ENCODE measurements at regions not wholly inside any gene's neighbourhood (a gene's known extent, or its start where the extent isn't known, plus 50 kb on each side); places are given as distances from the start of the nearest gene placed in this dataset.

DNA sequence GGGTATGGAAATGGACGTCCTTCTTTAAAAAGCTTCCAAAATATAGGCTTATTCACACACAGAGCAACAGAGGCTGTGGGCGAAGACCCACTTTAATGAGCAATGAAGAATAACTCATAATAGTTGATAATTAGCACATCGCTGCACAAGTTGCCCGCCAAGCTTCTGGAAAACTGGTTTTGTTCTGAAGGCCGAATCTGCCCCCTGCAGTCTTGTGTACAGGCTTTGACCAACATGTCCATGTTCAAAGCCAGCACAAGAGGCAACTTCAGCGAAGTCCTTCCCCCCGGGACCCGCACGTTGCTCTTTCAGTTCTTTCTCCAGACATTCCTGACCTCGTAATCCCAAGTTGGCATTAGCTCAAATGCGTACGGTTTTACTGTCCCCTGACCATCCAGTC, 73.3 kb downstream of the IRX5 start:
- no peaks in the 10 kb centered on the region for H3K9me2 ChIP-seq (ENCODE audit: insufficient read depth)
- no peak for DNase-seq
- TF ChIP-seq EZH2 (IDR thresholded peaks at IDR 0.05; ENCODE audit: low read depth) = no peak
- TF ChIP-seq, protein P1, sequence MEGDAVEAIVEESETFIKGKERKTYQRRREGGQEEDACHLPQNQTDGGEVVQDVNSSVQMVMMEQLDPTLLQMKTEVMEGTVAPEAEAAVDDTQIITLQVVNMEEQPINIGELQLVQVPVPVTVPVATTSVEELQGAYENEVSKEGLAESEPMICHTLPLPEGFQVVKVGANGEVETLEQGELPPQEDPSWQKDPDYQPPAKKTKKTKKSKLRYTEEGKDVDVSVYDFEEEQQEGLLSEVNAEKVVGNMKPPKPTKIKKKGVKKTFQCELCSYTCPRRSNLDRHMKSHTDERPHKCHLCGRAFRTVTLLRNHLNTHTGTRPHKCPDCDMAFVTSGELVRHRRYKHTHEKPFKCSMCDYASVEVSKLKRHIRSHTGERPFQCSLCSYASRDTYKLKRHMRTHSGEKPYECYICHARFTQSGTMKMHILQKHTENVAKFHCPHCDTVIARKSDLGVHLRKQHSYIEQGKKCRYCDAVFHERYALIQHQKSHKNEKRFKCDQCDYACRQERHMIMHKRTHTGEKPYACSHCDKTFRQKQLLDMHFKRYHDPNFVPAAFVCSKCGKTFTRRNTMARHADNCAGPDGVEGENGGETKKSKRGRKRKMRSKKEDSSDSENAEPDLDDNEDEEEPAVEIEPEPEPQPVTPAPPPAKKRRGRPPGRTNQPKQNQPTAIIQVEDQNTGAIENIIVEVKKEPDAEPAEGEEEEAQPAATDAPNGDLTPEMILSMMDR (conservative IDR thresholded peaks at IDR 0.05) = no peak
- no peak overlapping the region for H2AFZ ChIP-seq
- H4K20me1 ChIP-seq (ENCODE audit: insufficient read depth) = no peaks in the 10 kb centered on the region
- no peak overlapping the region for H3K4me2 ChIP-seq
- BruUV-seq (replicated peaks) = no TSS peak
- H3K9me3 ChIP-seq (ENCODE audit: insufficient read depth, low read depth) = no peaks in the 10 kb centered on the region
- H3K4me3 ChIP-seq = no peak overlapping the region
- H3K4me1 ChIP-seq (replicated peaks; ENCODE audit: insufficient read depth) = peaks cover 24% of the 10 kb centered on the region
- intact Hi-C loops (cut with micrococcal nuclease; ENCODE audit: unreplicated experiment) = no loop called here
- no peaks in the 10 kb centered on the region for H3K27me3 ChIP-seq (ENCODE audit: insufficient read depth, low read depth)
- H3K27ac ChIP-seq = no peak overlapping the region
- H3K36me3 ChIP-seq (ENCODE audit: low read depth) = no peaks in the 10 kb centered on the region
- POLR2A ChIA-PET (ENCODE audit: unreplicated experiment) = no interaction called here
- CTCF ChIA-PET = no interaction called here
- peaks cover 6% of the 10 kb centered on the region; the same call in 1 of the 2 replicates for H3F3A ChIP-seq (ENCODE audit: insufficient read depth, low read depth)
- H3K79me2 ChIP-seq (ENCODE audit: low read depth) = no peaks in the 10 kb centered on the region

DNA sequence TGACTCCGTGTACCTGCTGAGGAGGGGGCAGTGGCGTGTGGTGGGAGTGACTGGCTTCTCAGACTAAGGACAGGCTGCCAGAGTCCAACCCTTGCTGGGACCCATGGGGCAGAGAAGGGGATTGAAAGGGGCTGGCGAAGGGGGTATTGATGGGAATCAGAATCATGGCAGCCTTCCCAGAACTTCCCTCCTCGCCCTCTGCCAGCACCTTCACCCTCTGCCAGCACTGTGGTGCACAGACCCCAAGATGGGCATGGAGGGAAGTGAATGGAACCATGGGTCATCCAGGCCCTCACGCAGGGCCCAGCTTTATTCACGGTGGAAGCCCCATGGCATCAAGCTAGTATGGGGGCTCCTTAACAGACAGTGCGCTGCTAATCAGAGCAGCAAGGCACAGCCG, 76.8 kb downstream of the IRX5 start:
- H2AFZ ChIP-seq = no peak overlapping the region
- DNase-seq = no peak
- TF ChIP-seq, protein P1 (conservative IDR thresholded peaks at IDR 0.05) = no peak
- no peak for TF ChIP-seq EZH2 (IDR thresholded peaks at IDR 0.05; ENCODE audit: low read depth)
- no peaks in the 10 kb centered on the region for H3K9me2 ChIP-seq (ENCODE audit: insufficient read depth)
- no peak overlapping the region for H3K4me2 ChIP-seq
- ChIA-PET CTCF (no interaction called here), POLR2A (ENCODE audit: unreplicated experiment) (no interaction called here)
- no peaks in the 10 kb centered on the region for H3K9me3 ChIP-seq (ENCODE audit: insufficient read depth, low read depth)
- H4K20me1 ChIP-seq (ENCODE audit: insufficient read depth) = no peaks in the 10 kb centered on the region
- no peak overlapping the region for H3K4me3 ChIP-seq
- no peaks in the 10 kb centered on the region for H3K79me2 ChIP-seq (ENCODE audit: low read depth)
- no peaks in the 10 kb centered on the region for H3F3A ChIP-seq (ENCODE audit: insufficient read depth, low read depth)
- H3K36me3 ChIP-seq (ENCODE audit: low read depth) = no peaks in the 10 kb centered on the region
- H3K27me3 ChIP-seq (ENCODE audit: insufficient read depth, low read depth) = no peaks in the 10 kb centered on the region
- BruUV-seq (replicated peaks) = no TSS peak
- 0 out of 2 replicates have a peak, but pooled peaks cover under 1% of the 10 kb centered on the region for H3K4me1 ChIP-seq (replicated peaks; ENCODE audit: insufficient read depth)
- intact Hi-C loops (cut with micrococcal nuclease; ENCODE audit: unreplicated experiment) = no loop called here
- no peak overlapping the region for H3K27ac ChIP-seq

DNA sequence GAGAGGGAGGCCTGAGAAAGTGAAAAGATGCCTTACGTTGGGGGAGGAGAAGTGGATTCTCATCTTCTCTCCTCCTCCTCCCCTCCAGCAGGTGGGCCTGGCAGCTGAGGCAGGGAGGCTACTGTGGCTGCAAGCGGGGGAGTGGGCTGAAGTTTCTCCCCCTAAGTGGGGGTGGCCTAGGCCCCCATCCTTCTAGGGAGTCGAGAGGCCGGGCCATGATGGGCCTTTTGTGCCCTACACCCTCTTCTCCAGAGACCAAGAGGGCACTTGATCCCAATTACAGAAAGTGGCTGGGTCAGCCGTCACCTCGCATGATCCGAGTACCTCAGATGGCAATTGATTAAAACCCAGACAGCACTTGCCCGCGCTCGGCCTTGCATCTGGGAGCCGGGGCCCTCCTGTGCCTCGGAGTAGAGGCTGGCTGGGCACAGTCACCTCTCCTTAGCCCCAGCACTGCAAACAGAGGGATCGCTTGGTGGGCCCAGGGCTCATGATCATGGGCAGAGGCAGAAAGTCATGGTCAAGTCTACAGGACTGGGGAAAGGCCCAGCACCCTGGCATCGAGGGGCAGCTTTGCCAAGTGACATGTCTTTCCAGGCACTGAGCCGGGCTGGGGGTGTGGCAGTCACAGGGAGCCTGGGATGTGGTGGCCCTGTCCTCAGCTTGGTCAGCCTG, 78.3 kb downstream of the IRX5 start:
- ChIA-PET POLR2A (ENCODE audit: unreplicated experiment) (no interaction called here), CTCF (no interaction called here)
- no peak for TF ChIP-seq EZH2 (IDR thresholded peaks at IDR 0.05; ENCODE audit: low read depth)
- TF ChIP-seq, protein P1 (conservative IDR thresholded peaks at IDR 0.05) = no peak
- H4K20me1 ChIP-seq (ENCODE audit: insufficient read depth) = no peaks in the 10 kb centered on the region
- H3K79me2 ChIP-seq (ENCODE audit: low read depth) = no peaks in the 10 kb centered on the region
- no peak overlapping the region for H3K4me2 ChIP-seq
- intact Hi-C loops (cut with micrococcal nuclease; ENCODE audit: unreplicated experiment) = no loop called here
- H3K27me3 ChIP-seq (ENCODE audit: insufficient read depth, low read depth) = no peaks in the 10 kb centered on the region
- H3K4me3 ChIP-seq = no peak overlapping the region
- no peak overlapping the region for H3K27ac ChIP-seq
- no peak overlapping the region for H2AFZ ChIP-seq
- DNase-seq = no peak
- no peaks in the 10 kb centered on the region for H3K4me1 ChIP-seq (replicated peaks; ENCODE audit: insufficient read depth)
- H3F3A ChIP-seq (ENCODE audit: insufficient read depth, low read depth) = no peaks in the 10 kb centered on the region
- BruUV-seq (replicated peaks) = no TSS peak
- H3K36me3 ChIP-seq (ENCODE audit: low read depth) = no peaks in the 10 kb centered on the region
- no peaks in the 10 kb centered on the region for H3K9me3 ChIP-seq (ENCODE audit: insufficient read depth, low read depth)
- H3K9me2 ChIP-seq (ENCODE audit: insufficient read depth) = no peaks in the 10 kb centered on the region
